GM18502 (cell line): ENCODE measurements at regions not wholly inside any gene's neighbourhood (a gene's known extent, or its start where the extent isn't known, plus 50 kb on each side); places are given as distances from the start of the nearest gene placed in this dataset.

Experiments used
- ATAC-seq: cut with Tn5 transposase; IDR thresholded peaks from one replicate; pipeline ENCODE4 v1.9.1; 2021; ENCODE audit warnings: mild to moderate bottlenecking; ENCODE audit not compliant: unreplicated experiment, poor library complexity

- ATAC-seq = no peak
These were observed 173.3 kb upstream of the NT5C1B start for GRCh38 chr2:18762667-18763066.

GRCh38 chr2:18754286-18754685 is 164.9 kb upstream of the NT5C1B start:
- no peak for ATAC-seq

DNA sequence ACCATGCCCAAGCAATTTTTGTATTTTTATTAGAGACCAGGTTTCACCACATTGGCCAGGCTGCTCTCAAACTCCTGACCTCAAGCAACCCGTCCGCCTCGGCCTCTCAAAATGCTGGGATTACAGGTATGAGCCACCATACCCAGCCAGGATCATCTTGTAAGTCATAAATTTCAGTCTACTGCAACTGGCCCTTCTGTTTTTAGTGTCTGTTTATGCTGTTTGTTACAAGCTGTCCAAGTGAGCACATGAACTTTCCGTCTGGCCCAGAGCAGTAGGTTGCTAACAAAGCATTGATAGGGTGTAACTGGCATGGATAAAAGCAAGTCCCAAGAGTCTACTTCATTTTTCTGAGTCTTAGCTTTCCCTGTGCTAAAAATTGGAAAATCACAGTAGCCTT is 164.4 kb upstream of the NT5C1B start:
- ATAC-seq = no peak

DNA sequence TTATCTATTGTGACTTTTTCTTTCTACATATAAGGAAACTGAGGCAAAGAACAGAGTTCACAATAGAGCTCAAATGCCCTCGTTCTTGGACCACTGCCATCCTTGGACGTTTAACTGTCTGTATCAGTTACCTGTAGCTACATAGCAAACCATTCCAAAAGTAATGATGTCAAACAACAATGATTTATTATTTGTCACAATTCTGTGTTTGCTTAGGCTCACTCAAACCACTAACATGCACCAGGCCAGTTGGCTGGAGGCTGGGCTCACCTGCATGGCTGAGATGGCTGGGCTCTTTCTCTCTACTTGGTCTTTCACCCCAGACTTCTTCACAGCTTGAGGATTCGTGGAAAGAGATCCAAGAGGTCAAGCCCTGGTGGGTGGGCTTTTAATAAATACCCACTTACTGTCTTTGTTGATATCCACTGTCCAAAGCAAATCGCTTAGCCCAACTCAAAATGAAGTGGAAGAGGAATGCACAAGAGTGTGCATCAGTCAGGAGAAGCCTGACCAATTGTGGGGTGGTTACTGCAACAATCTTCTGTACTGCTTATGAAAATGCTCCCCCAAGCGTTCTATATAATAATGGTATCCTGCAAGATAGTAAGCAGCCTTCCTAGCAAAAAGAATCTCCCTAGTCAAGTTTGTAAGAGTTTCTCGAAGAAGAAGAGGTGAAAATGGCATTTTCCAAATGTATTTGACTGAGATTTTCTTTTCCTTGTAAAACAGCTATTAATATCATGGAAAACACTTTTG is 163.5 kb upstream of the NT5C1B start:
- ATAC-seq = no peak

- no peak for ATAC-seq
These were observed 162.7 kb upstream of the NT5C1B start for GRCh38 chr2:18752022-18752493.

DNA sequence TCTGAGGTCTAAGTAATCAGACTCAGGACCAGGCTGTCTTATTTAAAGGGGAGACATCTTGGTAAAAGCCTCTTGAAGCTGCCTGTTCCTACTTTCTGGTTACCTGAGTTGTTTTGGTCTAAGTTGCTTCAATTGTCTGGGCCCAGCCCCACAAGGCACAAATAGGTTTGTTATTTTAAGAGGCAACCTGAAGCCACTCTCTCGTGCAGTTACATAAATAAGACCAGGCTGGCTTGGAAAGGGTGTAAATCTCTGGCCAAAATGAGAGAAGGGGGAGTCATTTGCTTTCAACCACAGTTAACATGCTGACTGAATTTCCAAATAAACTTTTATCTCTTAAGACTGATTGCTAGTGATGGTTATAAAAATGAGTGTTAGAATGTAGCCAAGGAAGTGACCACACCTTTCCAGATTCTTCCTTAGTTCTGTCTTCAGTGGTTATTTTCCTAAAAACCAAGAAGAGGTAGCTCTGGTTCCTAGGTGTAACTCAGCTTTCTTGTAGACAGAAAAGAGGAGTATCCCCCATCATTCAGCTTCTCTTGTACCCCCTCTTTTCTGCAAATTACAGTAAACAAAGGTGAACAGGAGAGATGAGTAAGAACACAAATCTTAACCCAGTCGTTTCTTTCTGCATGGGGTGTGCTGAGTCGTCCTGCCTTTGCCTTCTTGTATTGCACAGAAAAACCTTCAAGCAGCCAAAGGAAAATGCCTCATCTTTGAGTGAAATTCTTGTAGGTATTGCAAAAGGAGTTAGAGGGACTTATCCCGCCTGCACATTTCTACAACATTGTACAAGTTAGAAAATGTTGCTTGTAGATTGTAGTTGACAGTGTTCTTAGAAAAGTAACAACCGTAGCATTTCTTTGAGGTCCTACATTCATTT is 161.5 kb upstream of the NT5C1B start:
- no peak for ATAC-seq

DNA sequence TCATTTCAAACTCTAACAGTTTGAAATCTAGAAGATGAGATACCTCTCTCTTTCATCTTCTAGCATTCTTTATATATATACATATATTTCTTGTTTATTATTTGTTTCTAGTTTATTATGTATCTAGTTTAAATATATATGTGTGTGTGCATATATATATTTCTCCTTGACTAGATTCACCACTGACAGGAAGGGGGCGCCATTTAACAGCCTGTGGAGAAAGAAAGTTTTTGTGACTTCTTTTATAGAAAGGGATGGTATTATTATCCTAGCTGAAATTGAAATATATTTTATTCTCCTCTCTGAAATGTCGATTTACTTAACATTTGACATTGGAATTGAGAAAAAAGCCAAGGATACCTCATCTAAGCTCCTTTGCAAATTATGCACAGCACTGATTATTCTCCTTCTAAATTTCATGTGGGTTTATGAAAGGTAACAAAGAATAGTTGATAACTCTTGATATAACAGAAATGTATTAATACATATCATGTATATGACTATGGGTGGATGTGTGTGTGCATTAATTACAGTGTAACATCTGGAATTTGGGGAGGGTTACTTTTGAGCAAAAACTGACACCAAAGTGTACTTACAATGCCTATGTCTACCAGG is 160.7 kb upstream of the NT5C1B start:
- ATAC-seq = peak; percentile 52

GRCh38 chr2:18745431-18746272 is 156.3 kb upstream of the NT5C1B start:
- ATAC-seq = no peak

DNA sequence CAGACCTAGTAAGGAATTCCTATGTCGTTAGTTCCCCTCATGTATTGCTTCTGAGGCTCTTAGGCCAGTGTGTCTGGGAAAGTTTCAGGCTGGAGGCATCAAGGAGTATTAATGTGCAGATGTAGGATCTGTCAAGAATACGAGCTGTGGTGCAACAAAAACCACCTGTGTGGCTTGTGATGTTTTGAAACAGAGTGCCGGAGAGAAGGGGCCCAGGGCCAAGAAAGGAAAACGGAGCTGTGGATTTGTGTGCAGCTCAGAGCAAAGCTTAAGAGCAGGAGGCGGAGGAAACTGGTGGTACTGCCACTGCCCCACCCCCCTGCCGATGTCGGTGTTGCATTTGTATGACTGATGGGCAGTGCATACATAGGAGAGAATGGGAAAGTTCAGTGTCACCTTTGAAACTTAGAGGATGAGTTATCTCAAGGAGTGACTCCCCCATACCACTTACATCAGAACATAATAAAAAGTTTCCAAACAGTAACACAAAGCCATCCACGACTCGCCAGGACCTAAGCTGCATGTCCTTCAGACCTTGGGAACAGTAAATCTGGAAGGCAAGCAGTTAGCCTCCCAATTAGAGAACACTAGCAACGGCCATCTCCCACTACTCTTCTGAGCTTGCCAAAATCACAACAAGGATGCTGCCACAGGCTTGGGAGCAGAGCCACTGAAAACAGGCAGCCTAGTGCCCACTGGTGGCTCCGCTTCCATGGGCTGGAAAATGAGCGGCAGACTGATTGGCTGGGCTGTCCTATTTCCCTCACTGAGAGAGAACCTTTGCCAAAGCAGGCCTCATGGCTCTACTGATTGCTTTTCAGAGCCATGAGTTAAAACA is 152.7 kb upstream of the NT5C1B start:
- ATAC-seq = no peak

- ATAC-seq = no peak
These were observed 151.8 kb upstream of the NT5C1B start for GRCh38 chr2:18741191-18741590.

DNA sequence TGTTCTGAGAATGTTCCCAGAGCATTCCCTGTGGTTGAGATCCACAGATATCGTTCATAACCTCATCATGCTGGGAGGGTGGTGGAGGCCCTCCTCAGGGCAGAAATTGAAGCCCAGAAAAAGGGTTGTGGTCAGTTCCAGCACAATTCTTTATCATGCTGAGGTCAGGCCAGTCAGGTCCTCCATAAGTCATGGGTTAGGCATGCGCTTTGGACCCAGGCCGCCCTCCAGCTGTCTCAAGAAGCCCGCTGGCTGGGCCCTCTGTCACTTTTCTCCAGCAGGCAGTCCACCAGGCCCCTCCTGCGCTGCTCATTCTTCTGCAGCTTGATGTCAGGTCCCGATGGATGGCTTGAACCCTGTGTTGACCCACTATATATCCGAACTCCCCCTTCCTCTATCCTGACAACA is 151.1 kb upstream of the NT5C1B start:
- ATAC-seq = no peak

DNA sequence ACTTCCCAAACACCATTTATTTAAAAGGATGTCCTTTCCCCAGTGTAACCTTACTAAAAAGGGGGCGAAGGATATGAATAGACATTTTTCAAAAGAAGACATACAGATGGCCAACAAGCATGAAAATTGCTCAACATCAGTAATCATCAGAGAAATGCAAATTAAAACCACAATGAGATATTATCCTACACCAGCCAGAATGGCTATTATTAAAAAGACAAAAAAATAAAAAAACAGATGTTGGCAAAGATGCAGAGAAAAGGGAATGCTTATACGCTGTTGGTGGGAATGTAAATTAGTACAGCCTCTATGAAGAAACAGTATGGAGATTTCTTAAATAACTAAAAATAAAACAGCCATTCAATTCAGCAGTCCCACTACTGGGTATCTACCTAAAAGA is 142.3 kb upstream of the NT5C1B start:
- no peak for ATAC-seq

DNA sequence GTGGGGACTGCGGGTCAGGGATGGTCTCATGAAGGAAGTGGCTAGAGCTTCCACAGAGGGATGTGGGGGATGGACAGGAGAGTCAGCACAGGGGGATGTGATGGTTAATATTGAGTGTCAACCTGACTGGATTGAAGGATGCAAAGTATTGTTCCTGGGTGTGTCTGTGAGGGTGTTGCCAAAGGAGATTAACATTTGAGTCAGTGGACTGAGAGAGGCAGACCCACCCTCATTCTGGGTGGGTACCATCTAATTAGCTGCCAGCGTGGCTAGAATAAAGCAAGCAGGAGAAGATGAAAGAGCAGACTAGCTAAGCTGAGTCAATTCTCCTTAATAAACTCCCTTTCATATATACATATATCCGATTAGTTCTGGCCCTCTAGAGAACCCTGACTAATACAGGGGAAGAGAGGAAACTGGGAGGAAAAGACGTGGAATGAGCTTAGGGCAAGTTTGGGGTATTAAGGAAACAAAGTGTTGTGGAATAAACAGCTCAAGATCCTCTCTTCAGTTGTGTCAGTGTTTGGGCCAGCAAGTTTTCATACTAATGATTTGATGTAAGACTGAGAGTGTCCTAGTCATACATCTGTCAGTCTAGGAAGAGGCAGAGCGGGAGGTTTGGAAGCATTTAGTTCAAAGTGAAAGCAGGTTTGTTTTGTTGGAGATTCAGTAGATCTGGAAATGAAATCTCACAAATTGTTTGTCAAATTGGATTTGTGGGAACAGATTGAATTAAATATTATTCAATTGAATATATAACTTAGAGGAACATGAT is 135.2 kb upstream of the NT5C1B start:
- ATAC-seq = no peak

DNA sequence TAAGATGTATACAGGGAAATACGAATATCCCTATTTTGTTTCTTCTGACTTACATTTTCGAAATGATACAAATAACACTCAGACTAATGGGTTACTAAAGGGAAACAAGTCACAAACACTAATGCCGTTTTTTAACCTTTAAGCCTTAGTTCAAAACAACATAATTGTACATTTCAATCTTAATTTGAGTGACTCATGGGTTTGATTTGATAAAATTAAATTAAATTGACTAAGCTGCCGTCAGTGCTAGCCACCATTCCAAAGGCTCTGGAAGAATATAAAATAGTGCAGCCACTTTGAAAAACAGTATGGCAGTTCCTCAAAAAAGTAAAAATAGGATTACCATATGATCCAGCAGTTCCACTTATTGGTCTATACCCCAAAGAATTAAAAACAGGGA is 133.8 kb upstream of the NT5C1B start:
- ATAC-seq = no peak

GRCh38 chr2:18722101-18722500 is 132.7 kb upstream of the NT5C1B start:
- ATAC-seq = no peak

- no peak for ATAC-seq
These were observed 131.9 kb upstream of the NT5C1B start for GRCh38 chr2:18721038-18721922.

- no peak for ATAC-seq
These were observed 130.8 kb upstream of the NT5C1B start for GRCh38 chr2:18719978-18720775.
